ENCODE measurements at regions not wholly inside any gene's neighbourhood (a gene's known extent, or its start where the extent isn't known, plus 50 kb on each side); places are given as distances from the start of the nearest gene placed in this dataset.
"Not testable (repeated sequence)": the region's sequence is repeated elsewhere in the genome, so short reads cannot be mapped to it uniquely, and the experiment has no call there.

DNA sequence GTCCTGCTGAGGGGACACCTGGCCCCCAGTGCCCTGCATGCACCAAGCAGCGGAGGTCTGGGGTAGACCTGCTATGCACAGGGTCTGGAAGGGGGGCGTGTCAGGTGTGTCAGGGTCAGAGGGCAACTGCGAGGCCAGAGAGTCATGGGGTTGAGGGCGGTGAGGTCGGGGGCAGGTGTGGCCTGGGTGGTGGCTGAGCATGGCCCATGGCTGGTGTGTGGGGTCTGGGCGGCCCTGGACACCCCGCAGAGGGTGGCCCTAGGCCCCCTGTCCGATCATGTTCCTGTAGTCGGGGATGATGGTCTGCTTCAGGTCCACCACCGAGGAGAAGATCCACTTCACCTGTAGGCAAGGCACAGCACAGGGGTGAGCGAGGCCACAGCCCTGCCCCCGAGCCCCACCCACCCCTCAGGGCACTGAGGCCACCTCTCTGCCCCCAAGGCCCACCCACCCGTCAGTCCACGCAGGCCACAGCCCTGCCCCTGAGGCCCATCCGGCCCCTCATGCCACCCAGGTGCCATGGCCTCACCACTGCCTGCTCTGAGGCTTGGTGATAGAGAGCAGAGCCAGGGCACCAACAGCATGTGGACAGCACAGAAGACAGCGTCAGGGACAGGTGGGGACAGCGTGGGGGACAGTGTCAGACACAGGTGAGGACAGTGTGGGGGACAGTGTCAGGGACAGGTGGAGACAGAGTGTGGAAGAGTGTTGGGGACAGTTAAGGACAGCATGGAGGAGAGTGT is 211.3 kb downstream of the TMEM121 start:
- H3K9me3 ChIP-seq, result no peaks in the 10 kb centered on the region
- H3K4me1 ChIP-seq, result no peaks in the 10 kb centered on the region
- DNase-seq, result peak in 1 of 4 donors; percentile 62
- TF ChIP-seq CTCF (IDR thresholded peaks at IDR 0.05), result no peak
- H3K4me3 ChIP-seq, result no peak overlapping the region
- no peaks in the 10 kb centered on the region for H3K27me3 ChIP-seq
- intact Hi-C loops (cut with DNase I), result no loop called here
- no peaks in the 10 kb centered on the region for H3K36me3 ChIP-seq
- no peak for ATAC-seq
- H3K27ac ChIP-seq, result no peak overlapping the region

DNA sequence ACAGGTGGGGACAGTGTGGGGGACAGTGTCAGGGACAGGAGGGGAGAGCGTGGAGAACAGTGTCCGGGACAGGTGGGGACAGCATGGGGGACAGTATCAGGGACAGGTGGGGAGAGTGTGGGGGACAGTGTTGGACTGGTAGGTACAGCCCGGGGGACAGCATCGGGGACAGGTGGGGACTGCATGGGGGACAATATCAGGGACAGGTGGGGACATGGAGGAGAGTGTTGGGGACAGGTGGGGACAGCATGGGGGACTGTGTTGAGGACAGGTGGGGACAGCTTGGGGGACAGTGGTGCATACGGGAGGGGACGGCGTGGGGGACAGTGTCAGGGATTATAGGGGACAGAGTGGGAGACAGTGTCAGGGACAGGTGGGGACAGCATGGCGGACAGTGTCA is 212.3 kb downstream of the TMEM121 start:
- Histone ChIP-seq H3K36me3 (no peaks in the 10 kb centered on the region), H3K4me3 (no peak overlapping the region), H3K27ac (no peak overlapping the region), H3K27me3 (no peaks in the 10 kb centered on the region), H3K4me1 (no peaks in the 10 kb centered on the region), H3K9me3 (no peaks in the 10 kb centered on the region)
- no peak for ATAC-seq
- TF ChIP-seq CTCF (IDR thresholded peaks at IDR 0.05), result no peak
- DNase-seq, result peak in 1 of 4 donors; percentile 41
- intact Hi-C loops (cut with DNase I), result no loop called here

DNA sequence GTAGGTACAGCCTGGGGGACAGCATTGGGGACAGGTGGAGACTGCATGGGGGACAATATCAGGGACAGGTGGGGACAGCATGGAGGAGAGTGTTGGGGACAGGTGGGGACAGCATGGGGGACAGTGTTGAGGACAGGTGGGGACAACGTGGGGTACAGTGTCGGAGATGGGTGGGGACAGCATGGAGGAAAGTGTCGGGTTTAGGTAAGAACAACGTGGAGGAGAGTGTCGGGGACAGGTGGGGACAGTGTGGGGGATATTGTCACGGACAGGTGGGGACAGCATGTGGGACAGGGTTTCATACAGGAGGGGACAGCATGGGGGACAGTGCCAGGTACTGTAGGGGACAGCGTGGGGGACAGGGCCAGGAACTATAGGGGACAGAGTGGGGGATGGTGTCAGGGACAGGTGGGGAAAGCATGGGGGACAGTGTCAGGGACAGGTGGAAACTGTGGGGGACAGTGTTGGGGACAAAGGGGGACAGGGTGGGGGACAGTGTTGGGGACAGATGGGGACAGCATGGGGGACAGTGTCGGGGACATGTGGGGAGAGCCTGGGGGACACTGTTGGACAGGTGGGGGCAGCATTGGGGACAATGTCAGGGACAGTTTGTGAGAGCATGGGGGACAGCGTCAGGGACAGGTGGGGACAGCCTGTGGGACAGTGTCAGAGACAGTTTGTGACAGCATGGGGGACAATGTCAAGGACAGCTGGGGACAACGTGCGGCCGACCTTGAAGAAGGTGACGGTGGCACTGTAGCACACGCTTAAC is 213.1 kb downstream of the TMEM121 start:
- no peak for ATAC-seq
- no peaks in the 10 kb centered on the region for H3K36me3 ChIP-seq

GRCh38 chr14:105740272-105740671 is 213.9 kb downstream of the TMEM121 start:
- H3K36me3 ChIP-seq; H3K9me3 ChIP-seq; H3K27me3 ChIP-seq; H3K27ac ChIP-seq; H3K4me1 ChIP-seq; intact Hi-C loops (cut with DNase I); H3K4me3 ChIP-seq; ATAC-seq: not testable (repeated sequence)
- DNase-seq, result peak in 1 of 4 donors; percentile 53

More for the DNA sequence above, 213.1 kb downstream of the TMEM121 start:
- H3K27me3 ChIP-seq, result no peaks in the 10 kb centered on the region
- TF ChIP-seq CTCF (IDR thresholded peaks at IDR 0.05), result no peak
- H3K4me3 ChIP-seq, result no peak overlapping the region
- peak in 1 of 4 donors; percentile 20 for DNase-seq
- intact Hi-C loops (cut with DNase I), result no loop called here
- H3K27ac ChIP-seq, result no peak overlapping the region
- H3K4me1 ChIP-seq, result no peaks in the 10 kb centered on the region
- no peaks in the 10 kb centered on the region for H3K9me3 ChIP-seq

- peak in 1 of 4 donors; percentile 68 for DNase-seq
- H3K36me3 ChIP-seq; ATAC-seq; H3K27me3 ChIP-seq; H3K9me3 ChIP-seq; H3K27ac ChIP-seq; H3K4me1 ChIP-seq; H3K4me3 ChIP-seq; intact Hi-C loops (cut with DNase I): not testable (repeated sequence)
Observed at GRCh38 chr14:105740961-105741360, 214.6 kb downstream of the TMEM121 start.

GRCh38 chr14:105741707-105742530 is 215.5 kb downstream of the TMEM121 start:
- intact Hi-C loops (cut with DNase I); ATAC-seq; H3K27ac ChIP-seq: not testable (repeated sequence)

More at GRCh38 chr14:105741707-105742530, 215.5 kb downstream of the TMEM121 start:
- peak in 1 of 4 donors; percentile 50 for DNase-seq
- not testable (repeated sequence) for H3K27me3 ChIP-seq, H3K36me3 ChIP-seq, H3K4me1 ChIP-seq, H3K9me3 ChIP-seq, H3K4me3 ChIP-seq

Measured in left lung (tissue), 4 donors.